HCT116 (cell line): ENCODE measurements at regions not wholly inside any gene's neighbourhood (a gene's known extent, or its start where the extent isn't known, plus 50 kb on each side); places are given as distances from the start of the nearest gene placed in this dataset.

Experiments
- ATAC-seq: fragments of 200-7000 bp; cut with Tn5 transposase; 2 replicates; pipeline ENCODE4 v1.9.1; 2020; ENCODE audit warnings: mild to moderate bottlenecking, moderate library complexity
- BruUV-seq: library from RNA; stranded (reverse); fragments of 400-500 nt; replicated peaks from 2 replicates; lab custom pipeline; 2021; lab: Mats Ljungman, UMichigan
- CTCF ChIA-PET: fragments of 300-600 bp; sonication (Branson Sonifier 250); formaldehyde crosslinking; loops from one replicate; lab custom pipeline; 2021; ENCODE audit warnings: antibody characterized with exemption; lab: Charles Lee
- POLR2A ChIA-PET: fragments of 300-600, 350-600 bp; sonication (Branson Sonifier 250); formaldehyde crosslinking; loops from one replicate; lab custom pipeline; 2021; ENCODE audit warnings: antibody characterized with exemption; lab: Charles Lee
- RAD21 ChIA-PET, 2 experiments: fragments of 300-600 bp; sonication (Branson Sonifier 250); formaldehyde crosslinking; loops; one replicate each; lab custom pipeline; 2023; ENCODE audit warnings: low total read pairs in 2 of 2; ENCODE audit not compliant: uncharacterized antibody in 2 of 2, unreplicated experiment in 2 of 2, low non-redundant PET in 1 of 2; lab: Charles Lee
- DNase-seq: peaks from one replicate; pipeline ENCODE4 v3.0.0-alpha.2; 2010; ENCODE audit warnings: low read depth, low spot score
- H2AFZ ChIP-seq: fragments of 200-600 bp; shearing (Covaris generic), sonication (generic); 2 replicates; pipeline ENCODE4 v1.6.1; 2017; ENCODE audit warnings: low read depth, mixed run types, mixed read lengths, antibody characterized with exemption, low read length; ENCODE audit not compliant: poor library complexity, severe bottlenecking
- H3K27ac ChIP-seq: 2 replicates; pipeline ENCODE4 v1.5.1; 2012; ENCODE audit warnings: low read depth, low read length
- H3K27me3 ChIP-seq: fragments of 200-600 bp; sonication (generic); 2 replicates; pipeline ENCODE4 v1.6.1; 2016; ENCODE audit warnings: mixed run types, low read length, mixed read lengths; ENCODE audit not compliant: insufficient read depth
- H3K36me3 ChIP-seq, 2 experiments: fragments of 200-500 bp in 1 of 2; fragments of 200-600 bp in 1 of 2; sonication (Bioruptor generic) in 1 of 2; sonication (generic) in 1 of 2; 2 replicates each; pipeline versions ENCODE4 v1.5.1 to v1.6.1; 2014 to 2016; ENCODE audit warnings: low read length in 2 of 2, inconsistent platforms in 1 of 2, mixed read lengths in 1 of 2, mixed run types in 1 of 2; ENCODE audit not compliant: insufficient read depth in 2 of 2, control insufficient read depth in 1 of 2
- H3K4me1 ChIP-seq, 2 experiments: fragments of 200-600 bp in 1 of 2; sonication (generic) in 1 of 2; 2 replicates each; pipeline versions ENCODE4 v1.5.1 to v1.6.1; 2012 to 2017; ENCODE audit warnings: low read length in 2 of 2, inconsistent platforms in 1 of 2, mild to moderate bottlenecking in 1 of 2, mixed read lengths in 1 of 2, mixed run types in 1 of 2, moderate library complexity in 1 of 2; ENCODE audit not compliant: insufficient read depth in 2 of 2, control insufficient read depth in 1 of 2
- H3K4me2 ChIP-seq: fragments of 200-600 bp; sonication (generic); 2 replicates; pipeline ENCODE4 v1.6.1; 2017; ENCODE audit warnings: mixed run types, low read length, mixed read lengths
- H3K4me3 ChIP-seq, 2 experiments: fragments of 200-600 bp in 1 of 2; sonication (generic) in 1 of 2; replicated peaks in 1 of 2; 2 replicates each; pipeline ENCODE4 v1.5.1; 2011 to 2016; ENCODE audit warnings: low read length in 2 of 2, control low read depth in 1 of 2, low read depth in 1 of 2, mild to moderate bottlenecking in 1 of 2, mixed read lengths in 1 of 2, mixed run types in 1 of 2
- H3K79me2 ChIP-seq: fragments of 200-600 bp; sonication (generic); 2 replicates; pipeline ENCODE4 v1.6.1; 2017; ENCODE audit warnings: mild to moderate bottlenecking, mixed run types, low read length, moderate library complexity, mixed read lengths; ENCODE audit not compliant: insufficient read depth
- H3K9ac ChIP-seq: fragments of 200-600 bp; sonication (generic); 2 replicates; pipeline ENCODE4 v1.6.1; 2016; ENCODE audit warnings: low read length, mixed read lengths
- H3K9me2 ChIP-seq: fragments of 200-600 bp; sonication (generic), shearing (Covaris generic); 2 replicates; pipeline ENCODE4 v1.6.1; 2017; ENCODE audit warnings: mixed run types, mild to moderate bottlenecking, moderate library complexity; ENCODE audit not compliant: insufficient read depth
- H3K9me3 ChIP-seq, 2 experiments: fragments of 200-500 bp in 1 of 2; fragments of 200-600 bp in 1 of 2; sonication (Bioruptor generic) in 1 of 2; sonication (generic) in 1 of 2; 2 replicates each; pipeline ENCODE4 v1.6.1; 2014 to 2017; ENCODE audit warnings: low read length in 2 of 2, mixed read lengths in 2 of 2, inconsistent platforms in 1 of 2, low read depth in 1 of 2, mild to moderate bottlenecking in 1 of 2, mixed run types in 1 of 2, moderate library complexity in 1 of 2; ENCODE audit not compliant: control insufficient read depth in 1 of 2, insufficient read depth in 1 of 2
- H4K20me1 ChIP-seq: fragments of 200-600 bp; sonication (generic), shearing (Covaris generic); 2 replicates; pipeline ENCODE4 v1.6.1; 2017; ENCODE audit warnings: mixed run types, mild to moderate bottlenecking, moderate library complexity; ENCODE audit not compliant: insufficient read depth
- EGR1 ChIP-seq: IDR thresholded peaks from 2 replicates; pipeline ENCODE4 v1.6.1; 2012; ENCODE audit warnings: low read depth
- EZH2 ChIP-seq: fragments of 200-600 bp; sonication (generic); IDR thresholded peaks from 2 replicates; pipeline ENCODE4 v1.6.1; 2017; ENCODE audit warnings: antibody characterized with exemption, mixed run types
- FOSL1 ChIP-seq: IDR thresholded peaks from 2 replicates; pipeline ENCODE4 v1.6.1; 2012; ENCODE audit warnings: low read depth
- POLR2A ChIP-seq: IDR thresholded peaks from 2 replicates; pipeline ENCODE4 v1.7.0; 2011; ENCODE audit warnings: borderline replicate concordance; ENCODE audit not compliant: insufficient read depth, insufficient read length; ENCODE audit errors: extremely low read depth
- intact Hi-C: fragments of 100-400 bp; cut with micrococcal nuclease; formaldehyde crosslinking; loops from 2 replicates; pipeline ENCODE4 v1.10.0; 2022
- TF ChIP-seq, protein P1 (sequence below): IDR thresholded peaks from 2 replicates; pipeline ENCODE4 v1.6.1; 2012; ENCODE audit warnings: low read depth

DNA sequence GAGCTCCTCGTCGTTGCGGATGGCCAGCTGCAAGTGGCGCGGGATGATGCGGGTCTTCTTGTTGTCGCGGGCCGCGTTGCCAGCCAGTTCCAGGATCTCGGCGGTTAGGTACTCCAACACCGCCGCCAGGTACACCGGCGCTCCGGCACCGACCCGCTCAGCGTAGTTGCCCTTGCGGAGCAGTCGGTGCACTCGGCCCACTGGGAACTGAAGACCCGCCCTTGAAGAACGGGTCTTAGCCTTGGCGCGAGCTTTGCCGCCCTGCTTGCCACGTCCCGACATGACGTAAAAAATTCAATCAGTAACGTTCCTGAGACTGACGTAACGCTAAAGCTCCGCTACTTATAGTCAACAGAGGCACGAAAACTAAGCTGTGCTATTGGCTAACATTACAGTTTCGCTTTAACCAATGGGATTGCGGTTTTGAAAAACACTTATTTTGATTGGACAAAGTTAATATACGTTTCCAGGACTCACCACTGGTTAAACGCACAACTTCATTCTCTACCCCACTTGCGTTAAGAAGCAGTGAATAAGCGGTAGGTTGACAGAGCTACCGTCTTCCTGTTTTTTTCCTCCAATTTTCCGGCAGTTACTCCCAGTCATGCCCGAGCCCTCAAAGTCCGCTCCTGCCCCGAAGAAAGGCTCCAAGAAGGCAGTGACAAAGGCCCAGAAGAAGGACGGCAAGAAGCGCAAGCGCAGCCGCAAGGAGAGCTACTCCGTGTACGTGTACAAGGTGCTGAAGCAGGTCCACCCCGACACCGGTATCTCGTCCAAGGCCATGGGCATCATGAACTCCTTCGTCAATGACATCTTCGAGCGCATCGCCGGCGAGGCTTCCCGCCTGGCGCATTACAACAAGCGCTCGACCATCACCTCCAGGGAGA, 73.9 kb downstream of the OR2B2 start (continued):
- TF ChIP-seq, protein P1, sequence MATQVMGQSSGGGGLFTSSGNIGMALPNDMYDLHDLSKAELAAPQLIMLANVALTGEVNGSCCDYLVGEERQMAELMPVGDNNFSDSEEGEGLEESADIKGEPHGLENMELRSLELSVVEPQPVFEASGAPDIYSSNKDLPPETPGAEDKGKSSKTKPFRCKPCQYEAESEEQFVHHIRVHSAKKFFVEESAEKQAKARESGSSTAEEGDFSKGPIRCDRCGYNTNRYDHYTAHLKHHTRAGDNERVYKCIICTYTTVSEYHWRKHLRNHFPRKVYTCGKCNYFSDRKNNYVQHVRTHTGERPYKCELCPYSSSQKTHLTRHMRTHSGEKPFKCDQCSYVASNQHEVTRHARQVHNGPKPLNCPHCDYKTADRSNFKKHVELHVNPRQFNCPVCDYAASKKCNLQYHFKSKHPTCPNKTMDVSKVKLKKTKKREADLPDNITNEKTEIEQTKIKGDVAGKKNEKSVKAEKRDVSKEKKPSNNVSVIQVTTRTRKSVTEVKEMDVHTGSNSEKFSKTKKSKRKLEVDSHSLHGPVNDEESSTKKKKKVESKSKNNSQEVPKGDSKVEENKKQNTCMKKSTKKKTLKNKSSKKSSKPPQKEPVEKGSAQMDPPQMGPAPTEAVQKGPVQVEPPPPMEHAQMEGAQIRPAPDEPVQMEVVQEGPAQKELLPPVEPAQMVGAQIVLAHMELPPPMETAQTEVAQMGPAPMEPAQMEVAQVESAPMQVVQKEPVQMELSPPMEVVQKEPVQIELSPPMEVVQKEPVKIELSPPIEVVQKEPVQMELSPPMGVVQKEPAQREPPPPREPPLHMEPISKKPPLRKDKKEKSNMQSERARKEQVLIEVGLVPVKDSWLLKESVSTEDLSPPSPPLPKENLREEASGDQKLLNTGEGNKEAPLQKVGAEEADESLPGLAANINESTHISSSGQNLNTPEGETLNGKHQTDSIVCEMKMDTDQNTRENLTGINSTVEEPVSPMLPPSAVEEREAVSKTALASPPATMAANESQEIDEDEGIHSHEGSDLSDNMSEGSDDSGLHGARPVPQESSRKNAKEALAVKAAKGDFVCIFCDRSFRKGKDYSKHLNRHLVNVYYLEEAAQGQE, result no peak
- no peak for TF ChIP-seq EZH2
- TF ChIP-seq EGR1, result no peak
- TF ChIP-seq, all 23 proteins: peak for 9

DNA sequence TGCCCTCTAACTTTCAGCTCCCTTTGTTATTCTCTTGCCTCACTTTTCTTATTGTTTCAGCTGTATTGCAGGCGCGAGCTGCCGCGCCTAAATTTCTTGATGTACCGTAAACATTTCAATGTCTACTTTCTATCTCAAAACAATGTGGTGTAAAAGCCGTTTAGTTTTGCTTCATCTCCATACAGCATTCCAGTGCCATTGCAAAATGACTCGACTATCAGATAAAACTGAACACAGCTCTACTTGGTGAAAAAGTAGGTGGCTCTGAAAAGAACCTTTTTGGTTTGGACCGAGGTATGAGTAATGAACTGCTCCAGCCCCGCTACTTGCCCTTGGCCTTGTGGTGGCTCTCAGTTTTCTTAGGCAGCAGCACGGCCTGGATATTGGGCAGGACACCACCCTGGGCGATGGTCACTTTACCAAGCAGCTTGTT, 74.6 kb downstream of the OR2B2 start:
- no peaks in the 10 kb centered on the region for H3K9me3 ChIP-seq
- H3K4me2 ChIP-seq, result peak overlapping the region; percentile 82
- H3K9me2 ChIP-seq, result no peaks in the 10 kb centered on the region
- TSS peak; percentile 81 for BruUV-seq
- no peak overlapping the region for H2AFZ ChIP-seq
- H3K4me1 ChIP-seq, result peaks cover 23 to 36% of the 10 kb centered on the region in 2 experiments
- ChIA-PET POLR2A (interaction anchor here (0.6 to 11.9 kb wide), 32 partner anchors 9 to 1811 kb away, joined by 3 to 422 read pairs (median 4); partner anchors contain the start of gene ZSCAN31), CTCF (interaction anchor here (0.9 to 1.7 kb wide), 5 partner anchors 53 to 711 kb away, joined by 3 to 9 read pairs (median 3); a partner anchor contains a TSS), RAD21 (interaction anchor here (0.6 to 2.9 kb wide), 3 partner anchors 14 to 56 kb away, joined by 3 to 18 read pairs (median 3); a partner anchor contains a TSS)
- peak overlapping the region; percentile 98 for H3K27ac ChIP-seq
- H3K4me3 ChIP-seq, result peak overlapping the region; percentile 65 to 78
- TF ChIP-seq FOSL1 (no peak), POLR2A (peak; percentile 39)
- TF ChIP-seq, protein P1, result no peak
- H3K9ac ChIP-seq, result peak overlapping the region; percentile 99
- H3K27me3 ChIP-seq, result no peaks in the 10 kb centered on the region
- H3K79me2 ChIP-seq, result no peaks in the 10 kb centered on the region; the same call in 1 of the 2 replicates
- intact Hi-C loops, result loop anchor here (1.0 kb wide), 1 partner anchor 53 kb away; a partner anchor contains a TSS
- ATAC-seq, result peak; percentile 25
- H4K20me1 ChIP-seq, result no peaks in the 10 kb centered on the region
- H3K36me3 ChIP-seq, result no peaks in the 10 kb centered on the region
- no peak for DNase-seq
